Psoas muscle (tissue), 7 donors: ENCODE measurements at regions not wholly inside any gene's neighbourhood (a gene's known extent, or its start where the extent isn't known, plus 50 kb on each side); places are given as distances from the start of the nearest gene placed in this dataset.
"Not testable (repeated sequence)": the region's sequence is repeated elsewhere in the genome, so short reads cannot be mapped to it uniquely, and the experiment has no call there.

Experiments
- ATAC-seq, 4 donors: fragments of 200-7000 bp; cut with Tn5 transposase; one replicate each; pipeline ENCODE4 v1.9.1; 2020; ENCODE audit warnings: moderate library complexity in 3 of 4, mild to moderate bottlenecking in 2 of 4
- DNase-seq, 2 donors: peaks; one replicate each; pipeline ENCODE4 v3.0.0-alpha.2; 2020
- H3K27ac ChIP-seq: fragments of 200-600 bp; one replicate; pipeline ENCODE4 v1.8.0; 2022
- H3K27me3 ChIP-seq, 3 donors: fragments of 200-600 bp in 1 of 3; one replicate each; pipeline versions ENCODE4 v1.6.1 to v1.8.0; 2013 to 2022; ENCODE audit warnings: low read length in 2 of 3, mild to moderate bottlenecking in 2 of 3, moderate library complexity in 1 of 3; ENCODE audit not compliant: insufficient read depth in 3 of 3
- H3K36me3 ChIP-seq, 2 donors: fragments of 200-600 bp in 1 of 2; one replicate each; pipeline versions ENCODE4 v1.6.1 to v1.8.0; 2013 to 2022; ENCODE audit warnings: low read depth in 1 of 2, mild to moderate bottlenecking in 1 of 2, moderate library complexity in 1 of 2; ENCODE audit not compliant: insufficient read depth in 1 of 2
- H3K4me1 ChIP-seq: fragments of 200-600 bp; one replicate; pipeline ENCODE4 v1.8.0; 2022
- H3K4me3 ChIP-seq: fragments of 200-600 bp; one replicate; pipeline ENCODE4 v1.8.0; 2022; ENCODE audit warnings: mild to moderate bottlenecking
- H3K9me3 ChIP-seq: fragments of 200-600 bp; one replicate; pipeline ENCODE4 v1.8.0; 2022
- CTCF ChIP-seq: fragments of 200-600 bp; IDR thresholded peaks from one replicate; pipeline ENCODE4 v1.8.0; 2022; ENCODE audit warnings: antibody characterized with exemption
- WGBS, 3 donors: extraction: QIAGEN DNeasy Blood & Tissue Kit; methylation state at CpG; one replicate each; pipeline versions ENCODE4 v1.1.6 to v1.1.7; 2013; 5-methylcytosine and 5-hydroxymethylcytosine counted together
- intact Hi-C, 2 donors: fragments of 100-400 bp; cut with DNase I; formaldehyde crosslinking; loops; one replicate each; pipeline versions ENCODE4 v1.11.0 to v1.14.2; 2022
- donor health status: healthy with polysubstance abuse.
- donor health status: DM: no; HTN: no; CAD: no; lungs with moderate emphysema.
- donor health status: Bipolar disorder and iron deficiency.
- donor health status: healthy.
- donor health status: DM: yes; HTN: yes; CAD: no.
- donor health status: DM: no; HTN: no; CAD: no.
- donor health status: DM: yes; HTN: yes; CAD: no.

GRCh38 chr7:131942287-131943150 is 386.1 kb upstream of the PODXL start:
- intact Hi-C loops: loop anchor here (5.0 to 10.0 kb wide), 3 partner anchors 62 to 642 kb away; no protein-coding TSS in a partner anchor
- whole genome bisulfite sequencing, 3 donors: 90 to 92% (median 91%) methylated on average over 11 of the region's 11 CpGs
- no peak for TF ChIP-seq CTCF
- no peak for ATAC-seq
- no peaks in the 10 kb centered on the region for H3K27me3 ChIP-seq
- no peaks in the 10 kb centered on the region for H3K9me3 ChIP-seq
- H3K4me3 ChIP-seq: no peak overlapping the region
- no peaks in the 10 kb centered on the region for H3K36me3 ChIP-seq
- DNase-seq: no peak
- peaks cover 8% of the 10 kb centered on the region for H3K4me1 ChIP-seq
- no peak overlapping the region for H3K27ac ChIP-seq

GRCh38 chr7:131941291-131941690 is 384.9 kb upstream of the PODXL start:
- no peaks in the 10 kb centered on the region for H3K27me3 ChIP-seq
- peaks cover 8% of the 10 kb centered on the region for H3K4me1 ChIP-seq
- no peaks in the 10 kb centered on the region for H3K36me3 ChIP-seq
- H3K27ac ChIP-seq: no peak overlapping the region
- DNase-seq (no peak), ATAC-seq (no peak)
- intact Hi-C loops: loop anchor here (5.0 to 10.0 kb wide), 3 partner anchors 64 to 644 kb away; no protein-coding TSS in a partner anchor
- 38 to 58% (median 53%) methylated on average over 1 of the region's 1 CpG for whole genome bisulfite sequencing, 3 donors
- H3K9me3 ChIP-seq: no peaks in the 10 kb centered on the region
- no peak overlapping the region for H3K4me3 ChIP-seq
- no peak for TF ChIP-seq CTCF

- intact Hi-C loops: loop anchor here (5.0 to 10.0 kb wide), 3 partner anchors 64 to 644 kb away; no protein-coding TSS in a partner anchor
- 82 to 86% (median 86%) methylated on average over 4 of the region's 4 CpGs for WGBS, 3 donors
- H3K27me3 ChIP-seq: no peaks in the 10 kb centered on the region
Observed at GRCh38 chr7:131940621-131941165, 384.3 kb upstream of the PODXL start.

GRCh38 chr7:131938788-131939187 is 382.4 kb upstream of the PODXL start:
- intact Hi-C loops, ATAC-seq, H3K27me3 ChIP-seq: not testable (repeated sequence)

More at GRCh38 chr7:131940621-131941165, 384.3 kb upstream of the PODXL start:
- DNase-seq: no peak
- ATAC-seq: no peak
- no peak overlapping the region for H3K4me3 ChIP-seq
- no peaks in the 10 kb centered on the region for H3K9me3 ChIP-seq
- H3K4me1 ChIP-seq: peaks cover 8% of the 10 kb centered on the region
- no peak for TF ChIP-seq CTCF
- H3K27ac ChIP-seq: no peak overlapping the region
- no peaks in the 10 kb centered on the region for H3K36me3 ChIP-seq

GRCh38 chr7:131937868-131938267 is 381.4 kb upstream of the PODXL start:
- DNase-seq (no peak), ATAC-seq (no peak)
- H3K9me3 ChIP-seq: no peaks in the 10 kb centered on the region
- no peak for TF ChIP-seq CTCF
- intact Hi-C loops: no loop called here
- H3K36me3 ChIP-seq: no peaks in the 10 kb centered on the region
- no peaks in the 10 kb centered on the region for H3K4me1 ChIP-seq
- WGBS, 3 donors: 60 to 67% (median 67%) methylated on average over 2 of the region's 2 CpGs
- no peak overlapping the region for H3K4me3 ChIP-seq
- no peaks in the 10 kb centered on the region for H3K27me3 ChIP-seq
- no peak overlapping the region for H3K27ac ChIP-seq

More at GRCh38 chr7:131938788-131939187, 382.4 kb upstream of the PODXL start:
- not testable (repeated sequence) for H3K4me1 ChIP-seq, H3K36me3 ChIP-seq, DNase-seq, H3K27ac ChIP-seq, H3K9me3 ChIP-seq, H3K4me3 ChIP-seq
- 51 to 67% (median 56%) methylated on average over 3 of the region's 3 CpGs for WGBS, 3 donors
